ENCODE measurements at regions not wholly inside any gene's neighbourhood (a gene's known extent, or its start where the extent isn't known, plus 50 kb on each side); places are given as distances from the start of the nearest gene placed in this dataset.

DNA sequence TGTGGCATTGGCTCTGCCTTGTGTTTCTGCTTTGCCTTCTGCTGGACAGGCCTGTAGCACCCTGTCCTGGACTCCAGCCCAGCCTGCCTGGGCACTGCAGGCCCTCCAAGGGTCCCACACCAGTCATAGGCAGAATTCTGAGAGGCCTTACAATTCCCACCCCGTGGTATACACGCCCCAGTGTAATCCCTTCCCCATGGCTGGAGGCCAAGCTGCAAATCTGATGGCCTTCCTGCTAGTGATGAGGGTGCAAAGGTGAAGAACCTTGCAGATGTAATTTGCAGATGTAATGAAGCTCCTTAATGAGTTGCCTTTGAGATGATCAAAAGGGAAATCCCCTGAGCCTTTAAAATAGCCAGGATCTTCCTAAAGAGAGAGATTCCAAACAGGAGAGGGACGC is 325.1 kb upstream of the ZNF32 start:
- TF ChIP-seq CTCF (IDR thresholded peaks at IDR 0.05) (no peak), POLR2A (IDR thresholded peaks at IDR 0.05) (no peak)
